Transverse colon (tissue), 4 donors: ENCODE measurements at regions not wholly inside any gene's neighbourhood (a gene's known extent, or its start where the extent isn't known, plus 50 kb on each side); places are given as distances from the start of the nearest gene placed in this dataset.

Experiments
- DNase-seq: peaks from one replicate; pipeline ENCODE4 v3.0.0-alpha.2; 2019
- H3K27ac ChIP-seq, 4 donors: fragments of 200-600 bp; sonication (generic); 2 replicates each; pipeline ENCODE4 v1.5.1; 2016 to 2018; ENCODE audit warnings: inconsistent platforms in 4 of 4
- H3K27me3 ChIP-seq: fragments of 200-600 bp; sonication (generic); 2 replicates; pipeline ENCODE4 v1.5.1; 2017; ENCODE audit warnings: inconsistent platforms
- H3K36me3 ChIP-seq, 4 donors: fragments of 200-600 bp; sonication (generic); 2 replicates each; pipeline ENCODE4 v1.5.1; 2017 to 2019; ENCODE audit warnings: inconsistent platforms in 4 of 4
- H3K4me1 ChIP-seq, 4 donors: fragments of 200-600 bp; sonication (generic); 2 replicates each; pipeline ENCODE4 v1.5.1; 2017 to 2020; ENCODE audit warnings: inconsistent platforms in 4 of 4
- H3K4me3 ChIP-seq, 4 donors: fragments of 200-600 bp; sonication (generic); 1 replicate in 1 of 4; 2 replicates in 3 of 4; pipeline versions ENCODE4 v1.5.1 to v1.6.1; 2017 to 2019; ENCODE audit warnings: inconsistent platforms in 4 of 4
- H3K9me3 ChIP-seq, 2 donors: fragments of 200-600 bp; sonication (generic); 2 replicates each; pipeline ENCODE4 v1.5.1; 2017 to 2019; ENCODE audit warnings: inconsistent platforms in 2 of 2
- EP300 ChIP-seq: sonication (generic); formaldehyde crosslinking; IDR thresholded peaks from one replicate; pipeline ENCODE4 v1.6.1; 2017; ENCODE audit warnings: antibody characterized with exemption, low read depth
- POLR2A ChIP-seq: fragments of 450-650 bp; IDR thresholded peaks from one replicate; pipeline ENCODE4 v1.6.1; 2016; ENCODE audit warnings: antibody characterized with exemption, mild to moderate bottlenecking, moderate library complexity
- POLR2AphosphoS5 ChIP-seq, 3 donors: sonication (generic); formaldehyde crosslinking; IDR thresholded peaks; one replicate each; pipeline ENCODE4 v1.6.1; 2016; ENCODE audit warnings: antibody characterized with exemption in 3 of 3
- WGBS, 2 donors: methylation state at CpG; one replicate each; pipeline ENCODE4 v1.1.5; 2018; ENCODE audit warnings: low coverage in 1 of 2; 5-methylcytosine and 5-hydroxymethylcytosine counted together
- in situ Hi-C, 4 donors: fragments of 200-750 bp; cut with MboI; loops; one replicate each; pipeline versions ENCODE4 v1.15.0 to v1.15.1; 2017; ENCODE audit warnings: low sequenced_read_pairs in 3 of 4, low pct_ligation_motif_present in 1 of 4, low pct_unique_long_range_greater_than_20kb in 1 of 4
- intact Hi-C: fragments of 100-400 bp; cut with DNase I; formaldehyde crosslinking; loops from one replicate; pipeline ENCODE4 v1.15.1; 2023; ENCODE audit warnings: low total_unique reads
- TF ChIP-seq, protein P1 (sequence below), 5 experiments: fragments of 200-600 bp in 3 of 5; fragments of 450-650 bp in 2 of 5; sonication (generic) in 3 of 5; IDR thresholded peaks; 1 replicate in 2 of 5; 2 replicates in 3 of 5; pipeline ENCODE4 v1.5.1; 2016 to 2017; ENCODE audit warnings: antibody characterized with exemption in 5 of 5, inconsistent platforms in 3 of 5, mild to moderate bottlenecking in 2 of 5, moderate library complexity in 1 of 5

DNA sequence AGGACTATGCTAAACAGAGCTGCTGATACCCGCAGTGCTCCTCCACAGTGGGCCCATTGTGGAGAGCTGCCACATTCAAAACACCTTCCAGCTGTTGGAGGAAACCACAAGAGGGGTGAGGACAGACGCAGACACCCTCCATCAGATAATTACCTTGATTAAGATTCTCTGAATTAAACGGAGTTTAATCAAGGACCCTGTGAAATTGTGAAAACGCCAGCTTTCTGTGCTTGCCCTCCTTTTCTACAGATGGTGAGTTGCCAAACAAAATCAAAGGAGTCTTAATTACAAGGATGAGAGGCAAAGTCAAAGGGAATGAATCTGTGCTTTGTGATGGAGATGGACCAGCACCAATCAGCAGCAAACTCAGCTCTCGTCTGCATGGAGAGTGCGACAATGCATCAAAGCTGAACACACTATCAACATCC lies 596.1 kb downstream of the ELAVL2 start:
- TF ChIP-seq EP300 (no peak), POLR2A (no peak), POLR2AphosphoS5 (IDR thresholded peaks at IDR 0.05) (no peak)
- TF ChIP-seq, protein P1, sequence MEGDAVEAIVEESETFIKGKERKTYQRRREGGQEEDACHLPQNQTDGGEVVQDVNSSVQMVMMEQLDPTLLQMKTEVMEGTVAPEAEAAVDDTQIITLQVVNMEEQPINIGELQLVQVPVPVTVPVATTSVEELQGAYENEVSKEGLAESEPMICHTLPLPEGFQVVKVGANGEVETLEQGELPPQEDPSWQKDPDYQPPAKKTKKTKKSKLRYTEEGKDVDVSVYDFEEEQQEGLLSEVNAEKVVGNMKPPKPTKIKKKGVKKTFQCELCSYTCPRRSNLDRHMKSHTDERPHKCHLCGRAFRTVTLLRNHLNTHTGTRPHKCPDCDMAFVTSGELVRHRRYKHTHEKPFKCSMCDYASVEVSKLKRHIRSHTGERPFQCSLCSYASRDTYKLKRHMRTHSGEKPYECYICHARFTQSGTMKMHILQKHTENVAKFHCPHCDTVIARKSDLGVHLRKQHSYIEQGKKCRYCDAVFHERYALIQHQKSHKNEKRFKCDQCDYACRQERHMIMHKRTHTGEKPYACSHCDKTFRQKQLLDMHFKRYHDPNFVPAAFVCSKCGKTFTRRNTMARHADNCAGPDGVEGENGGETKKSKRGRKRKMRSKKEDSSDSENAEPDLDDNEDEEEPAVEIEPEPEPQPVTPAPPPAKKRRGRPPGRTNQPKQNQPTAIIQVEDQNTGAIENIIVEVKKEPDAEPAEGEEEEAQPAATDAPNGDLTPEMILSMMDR (IDR thresholded peaks at IDR 0.05) = no peak
- Histone ChIP-seq H3K27ac (no peak overlapping the region), H3K36me3 (no peaks in the 10 kb centered on the region), H3K4me1 (no peaks in the 10 kb centered on the region), H3K4me3 (no peak overlapping the region), H3K9me3 (no peaks in the 10 kb centered on the region), H3K27me3 (no peaks in the 10 kb centered on the region)
- no peak for DNase-seq
- 53 to 63% methylated on average over 2 to 6 of the region's 6 CpGs for WGBS, 2 donors
- in situ Hi-C loops (no loop called here), intact Hi-C loops (no loop called here)

DNA sequence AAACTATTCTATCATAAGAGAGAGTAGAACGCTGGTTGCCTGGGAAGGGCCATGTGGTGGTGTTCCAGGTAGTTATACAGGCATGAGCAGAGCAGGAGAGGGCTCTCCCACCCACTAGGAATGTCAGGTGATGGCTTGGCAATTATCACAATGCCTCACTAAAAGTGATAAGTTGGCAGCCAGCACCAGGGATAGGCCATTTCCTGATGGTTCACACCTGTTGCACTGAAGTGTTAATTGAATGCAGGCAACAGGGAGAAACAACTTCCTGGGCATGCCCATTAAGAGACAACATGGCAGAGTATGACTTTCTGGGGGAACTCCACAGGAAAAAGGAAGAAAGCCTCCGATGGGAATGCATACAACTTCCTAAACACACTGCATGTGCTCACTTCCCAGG lies 593.2 kb downstream of the ELAVL2 start:
- H3K4me3 ChIP-seq = no peak overlapping the region
- no peaks in the 10 kb centered on the region for H3K4me1 ChIP-seq
- H3K27ac ChIP-seq = no peak overlapping the region
- H3K9me3 ChIP-seq = no peaks in the 10 kb centered on the region
- H3K36me3 ChIP-seq = no peaks in the 10 kb centered on the region
- intact Hi-C loops = no loop called here
- TF ChIP-seq, protein P1 (IDR thresholded peaks at IDR 0.05) = no peak
- TF ChIP-seq EP300 (no peak), POLR2A (no peak), POLR2AphosphoS5 (IDR thresholded peaks at IDR 0.05) (no peak)
- 50 to 56% methylated on average over 2 of the region's 2 CpGs for WGBS, 2 donors
- no peak for DNase-seq
- no peaks in the 10 kb centered on the region for H3K27me3 ChIP-seq
- in situ Hi-C loops = no loop called here

- intact Hi-C loops = loop anchor here (5.0 kb wide), 1 partner anchor 1719 kb away; no protein-coding TSS in a partner anchor
- no peaks in the 10 kb centered on the region for H3K36me3 ChIP-seq
- no peak overlapping the region for H3K27ac ChIP-seq
- no peak overlapping the region for H3K4me3 ChIP-seq
- no peaks in the 10 kb centered on the region for H3K4me1 ChIP-seq
- 60 to 64% methylated on average over 1 of the region's 1 CpG for WGBS, 2 donors
- in situ Hi-C loops = no loop called here
- no peak for DNase-seq
- TF ChIP-seq POLR2A = no peak
- TF ChIP-seq POLR2AphosphoS5 (IDR thresholded peaks at IDR 0.05) = no peak
- TF ChIP-seq, protein P1 (IDR thresholded peaks at IDR 0.05) = no peak
- no peak for TF ChIP-seq EP300
- H3K9me3 ChIP-seq = peaks cover 3 to 4% of the 10 kb centered on the region in 2 donors
- no peaks in the 10 kb centered on the region for H3K27me3 ChIP-seq
These were observed 582.5 kb downstream of the ELAVL2 start for GRCh38 chr9:23243523-23243922.

GRCh38 chr9:23245067-23245466 lies 581.0 kb downstream of the ELAVL2 start:
- Histone ChIP-seq H3K27me3 (no peaks in the 10 kb centered on the region), H3K4me1 (no peaks in the 10 kb centered on the region), H3K27ac (no peak overlapping the region), H3K4me3 (no peak overlapping the region), H3K9me3 (peaks cover 0 to 3% of the 10 kb centered on the region in 2 donors), H3K36me3 (no peaks in the 10 kb centered on the region)
- intact Hi-C loops = no loop called here
- DNase-seq = no peak
- TF ChIP-seq POLR2AphosphoS5 (IDR thresholded peaks at IDR 0.05) = no peak
- TF ChIP-seq EP300 = no peak
- TF ChIP-seq POLR2A = no peak
- TF ChIP-seq, protein P1 (IDR thresholded peaks at IDR 0.05) = no peak
- in situ Hi-C loops = no loop called here
